ENCODE measurements at regions not wholly inside any gene's neighbourhood (a gene's known extent, or its start where the extent isn't known, plus 50 kb on each side); places are given as distances from the start of the nearest gene placed in this dataset.

- TF ChIP-seq CTCF (IDR thresholded peaks at IDR 0.05; ENCODE audit: low read depth, low read length) = no peak
- H3K4me3 ChIP-seq (ENCODE audit: low read depth, low read length) = no peak overlapping the region
Observed at GRCh38 chr2:21999522-21999921, 875.8 kb downstream of the TDRD15 start.

- TF ChIP-seq CTCF (IDR thresholded peaks at IDR 0.05; ENCODE audit: low read depth, low read length) = no peak
- H3K4me3 ChIP-seq (ENCODE audit: low read depth, low read length) = no peak overlapping the region
Observed at GRCh38 chr2:22002066-22002465, 878.3 kb downstream of the TDRD15 start.

GRCh38 chr2:22003270-22003669 lies 879.5 kb downstream of the TDRD15 start:
- no peak overlapping the region for H3K4me3 ChIP-seq (ENCODE audit: low read depth, low read length)

GRCh38 chr2:22011048-22011447 lies 887.3 kb downstream of the TDRD15 start:
- H3K4me3 ChIP-seq (ENCODE audit: low read depth, low read length) = no peak overlapping the region
- no peak for TF ChIP-seq CTCF (IDR thresholded peaks at IDR 0.05; ENCODE audit: low read depth, low read length)

More at GRCh38 chr2:22003270-22003669, 879.5 kb downstream of the TDRD15 start:
- TF ChIP-seq CTCF (IDR thresholded peaks at IDR 0.05; ENCODE audit: low read depth, low read length) = no peak

- TF ChIP-seq CTCF (IDR thresholded peaks at IDR 0.05; ENCODE audit: low read depth, low read length) = no peak
- no peak overlapping the region for H3K4me3 ChIP-seq (ENCODE audit: low read depth, low read length)
Observed at GRCh38 chr2:22020091-22020742, 896.4 kb downstream of the TDRD15 start.

- no peak for TF ChIP-seq CTCF (IDR thresholded peaks at IDR 0.05; ENCODE audit: low read depth, low read length)
Observed at GRCh38 chr2:22027345-22028005, 903.7 kb downstream of the TDRD15 start.

GRCh38 chr2:22035361-22035830 lies 911.6 kb downstream of the TDRD15 start:
- H3K4me3 ChIP-seq (ENCODE audit: low read depth, low read length) = no peak overlapping the region
- TF ChIP-seq CTCF (IDR thresholded peaks at IDR 0.05; ENCODE audit: low read depth, low read length) = no peak

More at GRCh38 chr2:22027345-22028005, 903.7 kb downstream of the TDRD15 start:
- H3K4me3 ChIP-seq (ENCODE audit: low read depth, low read length) = no peak overlapping the region
